ENCODE measurements at regions not wholly inside any gene's neighbourhood (a gene's known extent, or its start where the extent isn't known, plus 50 kb on each side); places are given as distances from the start of the nearest gene placed in this dataset.

- Histone ChIP-seq H3K27ac (no peak overlapping the region), H3K36me3 (no peaks in the 10 kb centered on the region), H3K4me3 (no peak overlapping the region), H3K9ac (no peak overlapping the region), H3K27me3 (no peaks in the 10 kb centered on the region), H3K4me2 (no peak overlapping the region), H3K4me1 (peaks cover 13% of the 10 kb centered on the region), H4K20me1 (no peaks in the 10 kb centered on the region), H3K9me3 (peaks cover 6% of the 10 kb centered on the region)
- TF ChIP-seq Cebpa-rat (IDR thresholded peaks at IDR 0.05), result no peak
Measured at GRCh38 chr7:46809886-46810285, 772.0 kb downstream of the TNS3 start.

GRCh38 chr7:46806856-46807255, 775.1 kb downstream of the TNS3 start:
- peaks cover 6% of the 10 kb centered on the region for H3K9me3 ChIP-seq
- TF ChIP-seq Cebpa-rat (IDR thresholded peaks at IDR 0.05), result no peak
- H3K4me3 ChIP-seq, result no peak overlapping the region
- H3K36me3 ChIP-seq, result no peaks in the 10 kb centered on the region
- no peaks in the 10 kb centered on the region for H3K27me3 ChIP-seq
- H4K20me1 ChIP-seq, result no peaks in the 10 kb centered on the region
- no peak overlapping the region for H3K27ac ChIP-seq
- H3K4me2 ChIP-seq, result no peak overlapping the region
- H3K9ac ChIP-seq, result no peak overlapping the region
- H3K4me1 ChIP-seq, result peaks cover 11% of the 10 kb centered on the region

- no peak overlapping the region for H3K27ac ChIP-seq
- no peak overlapping the region for H3K4me3 ChIP-seq
- H3K9ac ChIP-seq, result no peak overlapping the region
- H3K27me3 ChIP-seq, result no peaks in the 10 kb centered on the region
- H4K20me1 ChIP-seq, result no peaks in the 10 kb centered on the region
- H3K36me3 ChIP-seq, result no peaks in the 10 kb centered on the region
- TF ChIP-seq Cebpa-rat (IDR thresholded peaks at IDR 0.05), result no peak
- H3K9me3 ChIP-seq, result no peaks in the 10 kb centered on the region
- no peak overlapping the region for H3K4me2 ChIP-seq
- no peaks in the 10 kb centered on the region for H3K4me1 ChIP-seq
Measured at GRCh38 chr7:46802479-46802878, 779.4 kb downstream of the TNS3 start.

- no peaks in the 10 kb centered on the region for H3K27me3 ChIP-seq
- no peaks in the 10 kb centered on the region for H3K4me1 ChIP-seq
- H3K36me3 ChIP-seq, result no peaks in the 10 kb centered on the region
- H3K9ac ChIP-seq, result no peak overlapping the region
- TF ChIP-seq Cebpa-rat (IDR thresholded peaks at IDR 0.05), result no peak
- no peak overlapping the region for H3K4me3 ChIP-seq
- no peak overlapping the region for H3K27ac ChIP-seq
- H3K9me3 ChIP-seq, result no peaks in the 10 kb centered on the region
- H4K20me1 ChIP-seq, result no peaks in the 10 kb centered on the region
- no peak overlapping the region for H3K4me2 ChIP-seq
Measured at GRCh38 chr7:46791188-46791587, 790.7 kb downstream of the TNS3 start.

- H3K27ac ChIP-seq, result no peak overlapping the region
Measured at GRCh38 chr7:46786995-46787394, 794.9 kb downstream of the TNS3 start.

GRCh38 chr7:46786221-46786954, 795.5 kb downstream of the TNS3 start:
- no peaks in the 10 kb centered on the region for H4K20me1 ChIP-seq
- no peak overlapping the region for H3K27ac ChIP-seq
- H3K4me3 ChIP-seq, result no peak overlapping the region
- TF ChIP-seq Cebpa-rat (IDR thresholded peaks at IDR 0.05), result no peak
- no peaks in the 10 kb centered on the region for H3K27me3 ChIP-seq
- H3K9me3 ChIP-seq, result peaks cover 9% of the 10 kb centered on the region
- no peak overlapping the region for H3K4me2 ChIP-seq
- H3K36me3 ChIP-seq, result no peaks in the 10 kb centered on the region
- no peak overlapping the region for H3K9ac ChIP-seq
- no peaks in the 10 kb centered on the region for H3K4me1 ChIP-seq

More at GRCh38 chr7:46786995-46787394, 794.9 kb downstream of the TNS3 start:
- H3K9ac ChIP-seq, result no peak overlapping the region
- peaks cover 3% of the 10 kb centered on the region for H3K9me3 ChIP-seq
- H3K36me3 ChIP-seq, result no peaks in the 10 kb centered on the region
- no peaks in the 10 kb centered on the region for H4K20me1 ChIP-seq
- H3K4me2 ChIP-seq, result no peak overlapping the region
- TF ChIP-seq Cebpa-rat (IDR thresholded peaks at IDR 0.05), result no peak
- no peak overlapping the region for H3K4me3 ChIP-seq
- no peaks in the 10 kb centered on the region for H3K27me3 ChIP-seq
- no peaks in the 10 kb centered on the region for H3K4me1 ChIP-seq

GRCh38 chr7:46784732-46785131, 797.2 kb downstream of the TNS3 start:
- H3K27ac ChIP-seq, result no peak overlapping the region
- H3K4me3 ChIP-seq, result no peak overlapping the region
- no peaks in the 10 kb centered on the region for H3K27me3 ChIP-seq
- H3K36me3 ChIP-seq, result no peaks in the 10 kb centered on the region
- TF ChIP-seq Cebpa-rat (IDR thresholded peaks at IDR 0.05), result no peak
- no peaks in the 10 kb centered on the region for H3K4me1 ChIP-seq
- no peaks in the 10 kb centered on the region for H4K20me1 ChIP-seq
- no peak overlapping the region for H3K9ac ChIP-seq
- H3K9me3 ChIP-seq, result peaks cover 17% of the 10 kb centered on the region
- no peak overlapping the region for H3K4me2 ChIP-seq

GRCh38 chr7:46781901-46782439, 799.9 kb downstream of the TNS3 start:
- Histone ChIP-seq H3K4me3 (no peak overlapping the region), H3K36me3 (no peaks in the 10 kb centered on the region), H3K4me1 (no peaks in the 10 kb centered on the region), H3K27ac (no peak overlapping the region), H3K4me2 (no peak overlapping the region), H3K9ac (no peak overlapping the region), H4K20me1 (no peaks in the 10 kb centered on the region), H3K9me3 (peaks cover 32% of the 10 kb centered on the region), H3K27me3 (no peaks in the 10 kb centered on the region)
- no peak for TF ChIP-seq Cebpa-rat (IDR thresholded peaks at IDR 0.05)

- H3K27me3 ChIP-seq, result no peaks in the 10 kb centered on the region
- H3K9me3 ChIP-seq, result peaks cover 27% of the 10 kb centered on the region
- TF ChIP-seq Cebpa-rat (IDR thresholded peaks at IDR 0.05), result no peak
- no peak overlapping the region for H3K27ac ChIP-seq
- H3K36me3 ChIP-seq, result no peaks in the 10 kb centered on the region
- H3K4me2 ChIP-seq, result no peak overlapping the region
- no peak overlapping the region for H3K9ac ChIP-seq
- H3K4me3 ChIP-seq, result no peak overlapping the region
- H3K4me1 ChIP-seq, result no peaks in the 10 kb centered on the region
- H4K20me1 ChIP-seq, result no peaks in the 10 kb centered on the region
Measured at GRCh38 chr7:46776790-46777189, 805.1 kb downstream of the TNS3 start.

- Histone ChIP-seq H3K4me3 (no peak overlapping the region), H3K9me3 (peaks cover 17% of the 10 kb centered on the region; the same call in 1 of the 2 replicates), H3K36me3 (no peaks in the 10 kb centered on the region), H3K9ac (no peak overlapping the region), H3K4me1 (no peaks in the 10 kb centered on the region), H3K4me2 (no peak overlapping the region), H3K27ac (no peak overlapping the region), H4K20me1 (no peaks in the 10 kb centered on the region), H3K27me3 (no peaks in the 10 kb centered on the region)
- TF ChIP-seq Cebpa-rat (IDR thresholded peaks at IDR 0.05), result no peak
Measured at GRCh38 chr7:46775776-46776175, 806.1 kb downstream of the TNS3 start.
